Endodermal cell (in vitro differentiated cells): ENCODE measurements at regions not wholly inside any gene's neighbourhood (a gene's known extent, or its start where the extent isn't known, plus 50 kb on each side); places are given as distances from the start of the nearest gene placed in this dataset.

Source experiments
- DNase-seq: peaks from one replicate; pipeline ENCODE4 v3.0.0-alpha.2; 2017
- H3K27ac ChIP-seq: 2 replicates; pipeline ENCODE4 v1.5.1; 2013; ENCODE audit warnings: mild to moderate bottlenecking, low read depth, low read length, moderate library complexity
- H3K27me3 ChIP-seq: 2 replicates; pipeline ENCODE4 v1.6.1; 2013; ENCODE audit warnings: mild to moderate bottlenecking, low read length, moderate library complexity; ENCODE audit not compliant: insufficient read depth, control insufficient read depth, poor library complexity, severe bottlenecking
- H3K36me3 ChIP-seq: 2 replicates; pipeline ENCODE4 v1.7.0; 2013; ENCODE audit warnings: mild to moderate bottlenecking, low read length, moderate library complexity; ENCODE audit not compliant: control insufficient read depth, insufficient read depth
- H3K4me1 ChIP-seq: one replicate; pipeline ENCODE4 v1.7.0; 2013; ENCODE audit warnings: low read length; ENCODE audit not compliant: control insufficient read depth, insufficient read depth
- H3K4me3 ChIP-seq: 2 replicates; pipeline ENCODE4 v1.5.1; 2013; ENCODE audit warnings: mild to moderate bottlenecking, low read length, moderate library complexity
- H3K9ac ChIP-seq: 2 replicates; pipeline ENCODE4 v1.6.1; 2013; ENCODE audit warnings: mild to moderate bottlenecking, low read length, moderate library complexity; ENCODE audit not compliant: poor library complexity, severe bottlenecking; ENCODE audit errors: extremely low read depth
- H3K9me3 ChIP-seq: 2 replicates; pipeline ENCODE4 v1.6.1; 2013; ENCODE audit warnings: mild to moderate bottlenecking, low read length, moderate library complexity; ENCODE audit not compliant: control insufficient read depth
- H3K27ac Mint-ChIP-seq: 2 replicates; pipeline ENCODE4 v1.8.0; 2020; ENCODE audit warnings: mixed read lengths
- H3K27me3 Mint-ChIP-seq: 2 replicates; pipeline ENCODE4 v1.8.0; 2021; ENCODE audit warnings: mild to moderate bottlenecking, mixed read lengths; ENCODE audit not compliant: insufficient read depth
- H3K36me3 Mint-ChIP-seq: 2 replicates; pipeline ENCODE4 v1.8.0; 2020; ENCODE audit warnings: low read depth, mixed read lengths
- H3K4me1 Mint-ChIP-seq: 2 replicates; pipeline ENCODE4 v1.8.0; 2020; ENCODE audit warnings: mixed read lengths
- H3K4me3 Mint-ChIP-seq: 2 replicates; pipeline ENCODE4 v1.8.0; 2020; ENCODE audit warnings: mild to moderate bottlenecking, moderate library complexity, mixed read lengths
- H3K9me3 Mint-ChIP-seq: 2 replicates; pipeline ENCODE4 v1.8.0; 2020; ENCODE audit warnings: mild to moderate bottlenecking, mixed read lengths
- WGBS, 2 experiments: methylation state at CpG; one replicate each; pipeline versions ENCODE4 v1.1.5 to v1.1.7; 2013; ENCODE audit warnings: missing lambda C conversion rate in 2 of 2, mixed read lengths in 1 of 2; ENCODE audit not compliant: insufficient coverage in 1 of 2, insufficient read length in 1 of 2; 5-methylcytosine and 5-hydroxymethylcytosine counted together
- TF ChIP-seq, protein P1 (sequence below): fragments of 200-600 bp; sonication (generic); conservative IDR thresholded peaks from 2 replicates; pipeline ENCODE4 v1.5.0; 2021; ENCODE audit warnings: antibody characterized with exemption, mild to moderate bottlenecking

DNA sequence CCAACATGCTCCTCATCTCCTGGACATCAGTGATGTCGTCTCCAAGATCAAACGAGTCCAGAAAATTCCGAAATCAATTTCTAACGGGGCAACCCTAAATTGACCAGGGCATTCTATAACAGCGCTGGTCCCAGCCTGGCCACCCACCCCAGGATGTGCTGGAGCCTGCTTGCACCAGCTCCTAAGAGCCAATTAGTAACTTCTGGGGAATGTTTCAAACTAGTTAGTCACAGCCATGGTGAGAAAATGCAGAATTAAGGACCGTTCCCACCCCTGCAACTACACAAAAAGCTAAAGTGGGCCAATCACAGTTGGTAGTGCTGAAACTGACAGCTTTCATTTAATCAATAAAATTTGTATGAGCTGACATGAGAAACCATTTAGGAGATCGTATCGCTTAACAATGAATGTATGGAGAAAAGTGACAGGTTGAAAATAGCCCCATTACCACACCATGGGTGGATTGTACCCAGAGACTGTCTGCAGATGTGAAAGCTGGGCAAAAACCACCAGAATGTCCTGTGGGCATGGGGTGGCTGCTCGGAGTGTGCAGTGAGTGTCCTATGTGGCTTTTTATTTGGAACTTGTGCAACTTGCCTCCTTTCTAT lies 165.7 kb upstream of the AFDN start:
- H3K27me3 ChIP-seq = no peaks in the 10 kb centered on the region
- H3K4me3 Mint-ChIP-seq = no peak overlapping the region
- peaks cover 15% of the 10 kb centered on the region for H3K4me1 Mint-ChIP-seq
- H3K4me1 ChIP-seq = peaks cover 6% of the 10 kb centered on the region
- H3K9me3 Mint-ChIP-seq = peaks cover 4% of the 10 kb centered on the region
- 80 to 87% methylated on average over 8 to 9 of the region's 9 CpGs for WGBS, 2 experiments
- H3K9ac ChIP-seq = no peak overlapping the region
- no peak overlapping the region for H3K4me3 ChIP-seq
- no peaks in the 10 kb centered on the region for H3K9me3 ChIP-seq
- no peak overlapping the region for H3K27ac ChIP-seq
- H3K27ac Mint-ChIP-seq = no peak overlapping the region
- no peaks in the 10 kb centered on the region for H3K36me3 ChIP-seq
- H3K36me3 Mint-ChIP-seq = no peaks in the 10 kb centered on the region
- TF ChIP-seq, protein P1, sequence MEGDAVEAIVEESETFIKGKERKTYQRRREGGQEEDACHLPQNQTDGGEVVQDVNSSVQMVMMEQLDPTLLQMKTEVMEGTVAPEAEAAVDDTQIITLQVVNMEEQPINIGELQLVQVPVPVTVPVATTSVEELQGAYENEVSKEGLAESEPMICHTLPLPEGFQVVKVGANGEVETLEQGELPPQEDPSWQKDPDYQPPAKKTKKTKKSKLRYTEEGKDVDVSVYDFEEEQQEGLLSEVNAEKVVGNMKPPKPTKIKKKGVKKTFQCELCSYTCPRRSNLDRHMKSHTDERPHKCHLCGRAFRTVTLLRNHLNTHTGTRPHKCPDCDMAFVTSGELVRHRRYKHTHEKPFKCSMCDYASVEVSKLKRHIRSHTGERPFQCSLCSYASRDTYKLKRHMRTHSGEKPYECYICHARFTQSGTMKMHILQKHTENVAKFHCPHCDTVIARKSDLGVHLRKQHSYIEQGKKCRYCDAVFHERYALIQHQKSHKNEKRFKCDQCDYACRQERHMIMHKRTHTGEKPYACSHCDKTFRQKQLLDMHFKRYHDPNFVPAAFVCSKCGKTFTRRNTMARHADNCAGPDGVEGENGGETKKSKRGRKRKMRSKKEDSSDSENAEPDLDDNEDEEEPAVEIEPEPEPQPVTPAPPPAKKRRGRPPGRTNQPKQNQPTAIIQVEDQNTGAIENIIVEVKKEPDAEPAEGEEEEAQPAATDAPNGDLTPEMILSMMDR = no peak
- peak; percentile 67 for DNase-seq
- H3K27me3 Mint-ChIP-seq = no peaks in the 10 kb centered on the region

DNA sequence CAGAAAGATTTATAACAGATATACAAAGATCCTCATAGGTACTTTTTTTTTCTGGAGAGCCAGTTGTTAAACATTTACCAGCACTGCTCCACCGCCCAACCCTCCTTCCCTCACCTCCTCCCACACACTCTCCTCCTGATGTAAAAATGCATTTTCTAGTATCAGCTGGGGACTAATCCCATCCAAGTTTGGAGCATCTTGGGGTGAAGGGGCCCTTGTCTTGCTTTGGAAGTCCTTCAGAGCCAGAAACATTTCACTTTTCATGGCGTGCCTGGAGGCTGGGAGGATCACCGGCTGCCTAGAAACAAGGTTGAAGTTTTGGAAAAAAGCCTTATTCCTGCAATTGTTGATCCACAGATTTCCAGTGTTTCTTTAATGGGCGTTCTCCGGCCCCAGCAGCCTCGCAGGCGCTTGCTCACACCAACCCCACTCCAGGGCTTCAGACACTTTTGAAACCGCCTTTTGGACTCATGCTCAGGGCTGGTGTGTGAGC lies 165.1 kb upstream of the AFDN start:
- Histone ChIP-seq H3K27me3 (no peaks in the 10 kb centered on the region), H3K4me3 (no peak overlapping the region), H3K9me3 (no peaks in the 10 kb centered on the region), H3K36me3 (no peaks in the 10 kb centered on the region), H3K4me1 (peaks cover 6% of the 10 kb centered on the region), H3K27ac (no peak overlapping the region), H3K9ac (no peak overlapping the region)
- no peak overlapping the region for H3K4me3 Mint-ChIP-seq
- TF ChIP-seq, protein P1 = no peak
- H3K27ac Mint-ChIP-seq = no peak overlapping the region
- no peaks in the 10 kb centered on the region for H3K36me3 Mint-ChIP-seq
- peaks cover 15% of the 10 kb centered on the region for H3K4me1 Mint-ChIP-seq
- H3K9me3 Mint-ChIP-seq = peaks cover 4% of the 10 kb centered on the region
- DNase-seq = no peak
- WGBS, 2 experiments = 89 to 100% methylated on average over 5 to 8 of the region's 8 CpGs
- H3K27me3 Mint-ChIP-seq = peaks cover 2% of the 10 kb centered on the region

DNA sequence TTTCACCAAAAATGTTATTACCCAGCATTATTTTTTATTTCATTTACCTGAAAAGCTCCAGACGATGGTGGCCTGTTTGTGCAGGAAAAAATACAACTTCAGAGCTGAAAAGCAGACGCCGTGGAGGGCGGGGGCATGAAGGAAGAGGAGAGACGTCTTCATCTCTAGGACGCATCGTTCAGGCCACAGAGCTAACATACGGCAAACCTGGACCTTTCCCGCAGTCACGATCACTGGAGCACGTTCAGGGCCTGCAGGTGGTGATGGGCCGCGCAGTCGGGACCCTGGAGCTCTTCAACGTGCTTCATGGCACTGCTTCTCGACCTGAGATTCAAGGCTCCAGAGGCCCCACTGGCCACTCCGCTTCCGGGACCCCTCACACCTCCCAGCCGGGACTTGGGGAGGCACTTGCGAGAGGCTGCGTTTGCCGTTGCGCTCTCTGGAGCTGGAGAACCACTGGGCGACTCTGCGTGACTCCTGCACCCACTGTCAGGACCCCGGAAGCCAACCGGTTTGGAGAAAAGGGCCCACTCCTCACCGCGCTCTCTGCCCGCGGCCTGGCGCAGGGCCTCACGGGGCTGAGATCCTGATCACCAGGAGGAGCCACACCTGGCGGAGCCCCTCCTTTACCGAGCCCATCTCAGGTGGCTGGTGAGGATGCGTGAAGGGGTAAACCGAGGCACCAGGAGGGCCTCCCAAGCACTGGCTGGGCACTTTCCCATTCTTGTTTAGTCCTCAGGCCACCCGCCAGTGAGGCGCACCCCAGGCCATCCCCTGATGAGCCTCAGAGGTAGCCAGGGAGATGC lies 164.4 kb upstream of the AFDN start:
- Mint-ChIP-seq H3K9me3 (peaks cover 4% of the 10 kb centered on the region), H3K27me3 (peaks cover 2% of the 10 kb centered on the region)

More for the DNA sequence above, 164.4 kb upstream of the AFDN start:
- H3K4me1 ChIP-seq = peaks cover 6% of the 10 kb centered on the region
- no peak for DNase-seq
- Mint-ChIP-seq H3K27ac (no peak overlapping the region), H3K4me3 (no peak overlapping the region), H3K36me3 (no peaks in the 10 kb centered on the region), H3K4me1 (peaks cover 15% of the 10 kb centered on the region)
- H3K36me3 ChIP-seq = no peaks in the 10 kb centered on the region
- H3K9ac ChIP-seq = no peak overlapping the region
- no peak overlapping the region for H3K27ac ChIP-seq
- TF ChIP-seq, protein P1 = no peak
- no peaks in the 10 kb centered on the region for H3K9me3 ChIP-seq
- no peaks in the 10 kb centered on the region for H3K27me3 ChIP-seq
- WGBS, 2 experiments = 95% methylated on average over 29 to 39 of the region's 39 CpGs
- no peak overlapping the region for H3K4me3 ChIP-seq
